ENCODE measurements at regions not wholly inside any gene's neighbourhood (a gene's known extent, or its start where the extent isn't known, plus 50 kb on each side); places are given as distances from the start of the nearest gene placed in this dataset.
"Not testable (repeated sequence)": the region's sequence is repeated elsewhere in the genome, so short reads cannot be mapped to it uniquely, and the experiment has no call there.

DNA sequence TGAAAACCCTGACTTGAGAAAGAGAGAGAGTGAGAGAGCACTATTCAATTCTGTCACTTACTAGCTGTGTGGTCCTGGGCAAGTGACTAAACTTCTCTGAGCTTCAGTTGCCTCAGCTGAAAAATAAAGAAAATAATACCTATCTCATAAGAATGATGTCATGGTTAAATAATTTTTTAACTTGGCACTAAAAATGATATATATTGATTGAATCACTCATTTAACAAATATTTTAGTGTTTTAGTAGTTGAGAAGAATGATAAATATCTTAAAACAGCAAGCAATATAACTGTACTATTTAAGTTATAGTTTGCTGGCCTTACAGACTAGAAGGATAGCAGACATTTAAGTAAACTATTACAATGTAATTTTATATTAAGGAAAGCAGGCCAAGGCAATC is 764.2 kb downstream of the DIAPH3 start:
- TF ChIP-seq, protein P1, sequence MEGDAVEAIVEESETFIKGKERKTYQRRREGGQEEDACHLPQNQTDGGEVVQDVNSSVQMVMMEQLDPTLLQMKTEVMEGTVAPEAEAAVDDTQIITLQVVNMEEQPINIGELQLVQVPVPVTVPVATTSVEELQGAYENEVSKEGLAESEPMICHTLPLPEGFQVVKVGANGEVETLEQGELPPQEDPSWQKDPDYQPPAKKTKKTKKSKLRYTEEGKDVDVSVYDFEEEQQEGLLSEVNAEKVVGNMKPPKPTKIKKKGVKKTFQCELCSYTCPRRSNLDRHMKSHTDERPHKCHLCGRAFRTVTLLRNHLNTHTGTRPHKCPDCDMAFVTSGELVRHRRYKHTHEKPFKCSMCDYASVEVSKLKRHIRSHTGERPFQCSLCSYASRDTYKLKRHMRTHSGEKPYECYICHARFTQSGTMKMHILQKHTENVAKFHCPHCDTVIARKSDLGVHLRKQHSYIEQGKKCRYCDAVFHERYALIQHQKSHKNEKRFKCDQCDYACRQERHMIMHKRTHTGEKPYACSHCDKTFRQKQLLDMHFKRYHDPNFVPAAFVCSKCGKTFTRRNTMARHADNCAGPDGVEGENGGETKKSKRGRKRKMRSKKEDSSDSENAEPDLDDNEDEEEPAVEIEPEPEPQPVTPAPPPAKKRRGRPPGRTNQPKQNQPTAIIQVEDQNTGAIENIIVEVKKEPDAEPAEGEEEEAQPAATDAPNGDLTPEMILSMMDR (conservative IDR thresholded peaks at IDR 0.05): no peak
- Mint-ChIP-seq H3K4me1 (peaks cover 4% of the 10 kb centered on the region), H3K36me3 (ENCODE audit: low read depth) (no peaks in the 10 kb centered on the region), H3K27ac (ENCODE audit: unreplicated experiment) (no peak overlapping the region), H3K4me3 (no peak overlapping the region), H3K27me3 (ENCODE audit: low read depth) (no peaks in the 10 kb centered on the region), H3K9me3 (peaks cover 6% of the 10 kb centered on the region)
- no peak for DNase-seq (ENCODE audit: low read depth, low spot score)

DNA sequence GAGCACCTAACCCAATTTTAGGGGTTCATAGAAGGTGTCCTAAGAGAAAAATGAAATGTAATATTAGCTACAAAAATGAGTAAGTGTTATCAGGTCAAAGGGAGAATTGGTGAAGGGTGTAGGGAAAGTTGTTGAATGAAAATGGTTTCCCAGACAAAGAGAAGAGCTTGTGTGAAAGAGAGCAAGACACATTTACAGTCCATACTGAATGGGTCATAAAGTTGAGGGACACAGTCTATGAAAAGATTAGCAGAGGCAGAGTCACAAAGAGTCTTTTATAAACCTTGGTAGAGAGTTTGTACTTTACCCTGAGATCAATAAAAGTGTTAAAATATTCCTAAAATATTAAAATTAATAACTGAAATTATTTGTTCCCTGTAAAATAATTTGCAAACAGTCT is 759.4 kb downstream of the DIAPH3 start:
- no peak for DNase-seq (ENCODE audit: low read depth, low spot score)
- Mint-ChIP-seq H3K36me3 (ENCODE audit: low read depth) (peaks cover 14% of the 10 kb centered on the region), H3K27ac (ENCODE audit: unreplicated experiment) (no peak overlapping the region), H3K4me3 (no peak overlapping the region), H3K4me1 (peaks cover 4% of the 10 kb centered on the region), H3K27me3 (ENCODE audit: low read depth) (no peaks in the 10 kb centered on the region), H3K9me3 (peaks cover 26% of the 10 kb centered on the region)
- TF ChIP-seq, protein P1 (conservative IDR thresholded peaks at IDR 0.05): no peak

DNA sequence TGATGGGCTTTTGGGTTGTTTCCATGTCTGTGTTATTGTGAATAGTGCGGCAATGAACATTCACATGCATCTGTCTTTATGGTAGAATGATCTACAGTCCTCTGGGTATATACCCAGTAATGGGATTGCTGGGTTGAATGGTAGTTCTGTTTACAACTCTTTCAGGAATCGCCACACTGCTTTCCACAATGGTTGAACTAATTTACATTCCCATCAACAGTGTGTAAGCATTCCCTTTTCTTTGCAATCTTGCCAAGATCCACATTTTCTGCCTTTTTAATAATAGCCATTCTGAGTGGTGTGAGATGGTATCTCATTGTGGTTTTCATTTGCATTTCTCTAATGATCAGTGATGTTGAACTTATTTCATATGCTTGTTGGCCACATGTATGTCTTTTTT is 756.5 kb downstream of the DIAPH3 start:
- not testable (repeated sequence) for H3K4me3 Mint-ChIP-seq; H3K4me1 Mint-ChIP-seq; H3K27me3 Mint-ChIP-seq (ENCODE audit: low read depth); DNase-seq (ENCODE audit: low read depth, low spot score); H3K27ac Mint-ChIP-seq (ENCODE audit: unreplicated experiment)
- peaks cover 28% of the 10 kb centered on the region for H3K9me3 Mint-ChIP-seq
- peaks cover 14% of the 10 kb centered on the region for H3K36me3 Mint-ChIP-seq (ENCODE audit: low read depth)

DNA sequence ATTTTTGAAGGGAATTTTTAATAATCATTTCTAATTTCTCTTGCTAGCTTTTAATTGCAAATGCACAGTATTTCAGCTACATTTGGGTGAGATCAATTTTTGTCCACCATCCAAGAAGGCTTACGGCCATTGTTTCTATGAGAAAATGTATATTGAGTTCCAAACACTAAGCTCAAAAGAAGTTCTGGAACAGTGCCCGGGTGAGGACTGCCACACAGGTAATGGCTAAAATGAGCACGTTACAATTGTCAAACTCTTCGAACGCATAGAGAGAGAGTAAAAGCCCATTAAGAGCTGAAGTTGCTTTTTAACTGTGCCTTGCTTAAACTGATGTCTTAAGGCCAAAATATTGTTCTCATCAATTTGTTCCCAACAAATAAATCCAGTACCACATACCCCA is 755.0 kb downstream of the DIAPH3 start:
- Mint-ChIP-seq H3K4me1 (peaks cover 4% of the 10 kb centered on the region), H3K27me3 (ENCODE audit: low read depth) (no peaks in the 10 kb centered on the region), H3K9me3 (peaks cover 28% of the 10 kb centered on the region), H3K27ac (ENCODE audit: unreplicated experiment) (no peak overlapping the region), H3K4me3 (no peak overlapping the region), H3K36me3 (ENCODE audit: low read depth) (peaks cover 14% of the 10 kb centered on the region)
- DNase-seq (ENCODE audit: low read depth, low spot score): no peak
- TF ChIP-seq, protein P1 (conservative IDR thresholded peaks at IDR 0.05): no peak

DNA sequence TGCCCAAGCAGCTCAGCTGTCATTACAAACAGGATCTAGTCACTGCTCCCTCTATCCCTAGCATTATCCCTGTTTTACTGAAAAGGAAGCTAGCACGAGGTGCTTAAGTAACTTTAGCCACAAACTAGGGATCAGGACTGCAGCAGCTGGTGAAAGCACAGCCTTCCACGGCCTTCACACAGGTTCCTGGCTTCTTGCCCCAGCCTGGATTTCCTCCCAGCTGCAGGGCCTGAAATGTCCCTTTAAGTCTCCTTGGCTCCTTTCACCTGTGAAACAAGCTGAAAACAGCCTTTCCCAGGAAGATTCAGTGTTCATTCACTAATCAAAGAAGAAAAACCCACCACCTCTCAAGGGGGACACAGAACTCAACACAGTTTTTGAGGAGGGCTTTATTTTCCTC is 754.5 kb downstream of the DIAPH3 start:
- Mint-ChIP-seq H3K27me3 (ENCODE audit: low read depth) (no peaks in the 10 kb centered on the region), H3K9me3 (peaks cover 24% of the 10 kb centered on the region), H3K4me3 (no peak overlapping the region), H3K27ac (ENCODE audit: unreplicated experiment) (no peak overlapping the region), H3K36me3 (ENCODE audit: low read depth) (peaks cover 14% of the 10 kb centered on the region), H3K4me1 (peaks cover 2% of the 10 kb centered on the region)
- no peak for DNase-seq (ENCODE audit: low read depth, low spot score)
- TF ChIP-seq, protein P1 (conservative IDR thresholded peaks at IDR 0.05): no peak

DNA sequence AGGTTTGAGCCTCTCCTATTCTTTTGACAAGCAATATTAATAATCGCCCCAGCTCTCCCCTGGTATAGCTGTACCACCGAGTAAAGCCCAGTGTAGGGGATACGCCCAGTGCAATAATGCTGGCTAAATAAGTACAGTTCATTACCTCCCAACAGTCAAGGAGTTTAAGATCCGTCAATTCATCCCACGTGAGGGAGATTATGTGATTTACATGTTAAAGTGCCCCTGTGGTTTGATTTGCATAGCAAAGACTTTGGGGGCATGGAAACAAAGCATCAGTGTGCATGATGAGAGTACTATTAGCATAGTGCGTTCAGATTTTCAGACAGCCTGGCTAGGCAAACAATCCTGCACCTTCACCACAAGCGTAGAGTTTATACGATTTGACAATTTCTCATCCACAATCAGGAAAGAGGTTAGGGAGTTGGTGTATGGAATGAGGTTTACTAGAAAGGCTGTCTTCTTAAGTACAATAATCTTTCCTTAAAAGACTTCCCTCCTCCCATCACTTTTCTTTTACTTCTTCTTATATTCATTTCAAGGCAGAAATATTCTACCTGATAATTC is 754.0 kb downstream of the DIAPH3 start:
- Mint-ChIP-seq H3K36me3 (ENCODE audit: low read depth) (peaks cover 14% of the 10 kb centered on the region), H3K27me3 (ENCODE audit: low read depth) (no peaks in the 10 kb centered on the region), H3K9me3 (peaks cover 22% of the 10 kb centered on the region), H3K4me3 (no peak overlapping the region), H3K27ac (ENCODE audit: unreplicated experiment) (no peak overlapping the region), H3K4me1 (no peaks in the 10 kb centered on the region)
- no peak for DNase-seq (ENCODE audit: low read depth, low spot score)
- TF ChIP-seq, protein P1 (conservative IDR thresholded peaks at IDR 0.05): no peak
